GM06990 (cell line): ENCODE measurements at regions not wholly inside any gene's neighbourhood (a gene's known extent, or its start where the extent isn't known, plus 50 kb on each side); places are given as distances from the start of the nearest gene placed in this dataset.

Experiments used
- DNase-seq: peaks from one replicate; pipeline ENCODE4 v3.0.0-alpha.2; 2011; ENCODE audit not compliant: insufficient read length; ENCODE audit errors: extremely low read depth
- H3K27me3 ChIP-seq: replicated peaks from 2 replicates; pipeline ENCODE4 v1.6.0; 2011; ENCODE audit warnings: low read length; ENCODE audit not compliant: control insufficient read depth, insufficient read depth
- H3K36me3 ChIP-seq: 2 replicates; pipeline ENCODE4 v1.5.1; 2011; ENCODE audit warnings: low read length; ENCODE audit not compliant: control insufficient read depth, insufficient read depth
- H3K4me3 ChIP-seq: replicated peaks from 2 replicates; pipeline ENCODE4 v1.5.1; 2011; ENCODE audit warnings: low read depth, mild to moderate bottlenecking, control low read depth, low read length
- CTCF ChIP-seq: IDR thresholded peaks from 2 replicates; pipeline ENCODE4 v1.5.1; 2011; ENCODE audit warnings: low read length, control low read depth, mild to moderate bottlenecking, inconsistent platforms; ENCODE audit not compliant: insufficient read depth, poor library complexity, severe bottlenecking

GRCh38 chr3:46120983-46121382, 87.1 kb downstream of the CCR1 start:
- TF ChIP-seq CTCF = no peak
- no peak for DNase-seq
- no peak overlapping the region for H3K4me3 ChIP-seq
- H3K27me3 ChIP-seq = no peaks in the 10 kb centered on the region
- H3K36me3 ChIP-seq = no peaks in the 10 kb centered on the region

DNA sequence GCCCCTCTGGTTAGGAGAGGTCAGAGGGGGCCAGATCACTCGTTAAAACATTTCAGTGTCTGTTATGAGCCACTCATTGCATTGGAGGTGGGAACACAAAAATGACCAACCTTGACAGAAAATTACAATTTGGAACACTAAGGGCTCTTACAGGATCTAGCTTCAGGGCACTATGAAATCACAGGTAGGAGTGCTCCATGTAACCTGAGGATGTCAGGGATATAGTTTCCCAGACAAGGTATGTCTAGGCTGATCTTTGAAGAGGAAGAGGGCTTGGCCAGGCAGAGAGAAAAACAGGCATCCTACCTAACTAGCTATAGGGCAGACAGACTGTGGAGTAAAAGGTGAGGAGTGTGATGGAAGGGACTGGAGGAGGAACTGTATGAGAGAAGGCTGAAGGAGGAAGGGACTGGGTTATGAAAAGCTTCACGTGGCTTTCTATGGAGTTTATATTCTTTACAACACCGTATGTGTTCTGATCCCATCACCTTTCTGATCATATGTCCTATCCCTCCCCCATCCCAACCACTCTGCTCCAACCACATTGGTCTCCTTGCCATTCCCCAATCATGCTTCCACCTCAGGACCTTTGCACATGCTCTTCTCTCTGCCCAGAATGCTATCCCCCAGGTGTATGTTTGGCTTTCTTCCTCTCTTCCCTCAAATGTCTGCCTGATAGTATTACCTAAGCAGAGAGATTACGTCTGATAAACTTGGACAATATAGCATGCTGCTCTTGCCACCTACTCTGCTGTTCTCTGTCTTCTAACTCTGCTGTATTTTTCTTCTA, 88.2 kb downstream of the CCR1 start:
- Histone ChIP-seq H3K4me3 (no peak overlapping the region), H3K36me3 (no peaks in the 10 kb centered on the region), H3K27me3 (no peaks in the 10 kb centered on the region)
- TF ChIP-seq CTCF = no peak
- DNase-seq = no peak

GRCh38 chr3:46119253-46119652, 88.9 kb downstream of the CCR1 start:
- Histone ChIP-seq H3K27me3 (no peaks in the 10 kb centered on the region), H3K36me3 (no peaks in the 10 kb centered on the region), H3K4me3 (no peak overlapping the region)
- no peak for TF ChIP-seq CTCF
- no peak for DNase-seq

DNA sequence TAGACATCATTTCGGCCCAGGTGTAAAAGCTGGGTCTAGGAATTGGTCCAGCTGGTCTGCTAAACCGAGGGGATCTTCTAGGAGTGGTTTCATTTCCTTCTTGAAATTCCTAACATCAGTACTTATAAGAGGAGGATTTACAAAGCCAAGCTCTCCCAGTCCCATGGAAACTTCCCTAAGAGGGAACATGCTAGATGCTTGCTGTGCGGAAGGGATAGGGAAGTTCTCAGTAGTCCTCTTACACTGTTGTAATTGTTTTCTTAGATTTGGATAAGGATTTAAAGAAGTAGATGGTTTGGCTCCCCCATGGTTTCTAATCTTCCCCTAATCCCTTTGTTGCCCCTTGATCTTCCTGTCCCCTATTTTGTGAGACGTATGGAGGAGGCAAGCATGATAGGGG, 89.7 kb upstream of the XCR1 start:
- no peak for TF ChIP-seq CTCF
- DNase-seq = no peak

DNA sequence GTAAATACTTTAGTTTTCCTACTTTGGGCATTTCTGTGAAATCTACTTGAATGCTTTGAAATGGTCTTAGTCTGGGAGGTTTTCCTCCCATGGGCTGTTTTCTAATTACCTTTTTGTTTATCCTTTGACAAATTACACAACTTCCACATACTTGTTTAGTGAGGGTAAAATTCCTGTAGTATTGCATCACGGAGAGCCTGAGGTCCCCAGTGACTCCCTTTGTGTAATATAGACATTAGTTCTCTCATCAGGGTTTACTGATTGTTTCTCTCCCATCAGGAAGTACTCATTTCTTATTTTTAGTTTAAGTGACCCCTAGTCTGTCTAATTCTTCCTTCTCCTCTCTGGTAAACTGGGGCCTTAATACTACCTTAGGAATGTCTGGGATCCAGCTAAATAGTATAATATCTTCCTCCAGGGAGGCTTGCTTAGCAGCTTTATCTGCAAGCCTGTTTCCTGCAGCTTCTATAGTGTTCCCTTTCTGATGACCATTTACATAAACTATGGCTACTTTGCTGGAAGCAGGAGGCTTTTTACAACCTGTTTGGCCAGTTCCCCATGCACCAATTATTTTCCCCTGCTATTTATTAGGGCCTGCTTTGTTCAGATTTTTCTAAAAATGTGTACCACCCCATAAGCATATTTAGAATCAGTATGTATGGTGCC, 87.2 kb upstream of the XCR1 start:
- no peak for TF ChIP-seq CTCF
- Histone ChIP-seq H3K36me3 (no peaks in the 10 kb centered on the region), H3K27me3 (no peaks in the 10 kb centered on the region), H3K4me3 (no peak overlapping the region)
- no peak for DNase-seq

More for the DNA sequence above, 89.7 kb upstream of the XCR1 start:
- Histone ChIP-seq H3K4me3 (no peak overlapping the region), H3K36me3 (no peaks in the 10 kb centered on the region), H3K27me3 (no peaks in the 10 kb centered on the region)
